OCI-LY1 (cell line): ENCODE measurements at regions not wholly inside any gene's neighbourhood (a gene's known extent, or its start where the extent isn't known, plus 50 kb on each side); places are given as distances from the start of the nearest gene placed in this dataset.

Experiments
- H2AFZ ChIP-seq: fragments of 200-600 bp; sonication (generic), shearing (Covaris generic); 2 replicates; pipeline ENCODE4 v1.6.0; 2014; ENCODE audit warnings: antibody characterized with exemption, mild to moderate bottlenecking, low read length
- H3F3A ChIP-seq: fragments of 200-600 bp; sonication (generic), shearing (Covaris generic); 2 replicates; pipeline ENCODE4 v1.6.0; 2014; ENCODE audit warnings: mild to moderate bottlenecking, antibody characterized with exemption, low read length, moderate library complexity; ENCODE audit not compliant: insufficient read depth
- H3K27ac ChIP-seq: fragments of 200-600 bp; sonication (generic); 2 replicates; pipeline ENCODE4 v1.5.1; 2014; ENCODE audit warnings: low read length, mixed run types, mild to moderate bottlenecking, low read depth; ENCODE audit not compliant: poor library complexity, severe bottlenecking
- H3K27me3 ChIP-seq: fragments of 200-600 bp; sonication (generic); 2 replicates; pipeline ENCODE4 v1.6.0; 2014; ENCODE audit warnings: antibody characterized with exemption, mild to moderate bottlenecking, low read length, moderate library complexity; ENCODE audit not compliant: insufficient read depth
- H3K36me3 ChIP-seq: fragments of 200-600 bp; sonication (generic); 2 replicates; pipeline ENCODE4 v1.6.1; 2014; ENCODE audit warnings: mild to moderate bottlenecking, antibody characterized with exemption, low read length, moderate library complexity, mixed read lengths; ENCODE audit not compliant: insufficient read depth
- H3K4me1 ChIP-seq: fragments of 200-600 bp; sonication (generic); 2 replicates; pipeline ENCODE4 v1.5.1; 2014; ENCODE audit warnings: mild to moderate bottlenecking, low read length, moderate library complexity; ENCODE audit not compliant: insufficient read depth, severe bottlenecking
- H3K4me2 ChIP-seq: fragments of 200-600 bp; sonication (generic), shearing (Covaris generic); 2 replicates; pipeline ENCODE4 v1.6.1; 2014; ENCODE audit warnings: low read length
- H3K4me3 ChIP-seq: fragments of 200-600 bp; sonication (generic); 2 replicates; pipeline ENCODE4 v1.5.1; 2014; ENCODE audit warnings: low read length, low read depth, mild to moderate bottlenecking, mixed read lengths; ENCODE audit not compliant: poor library complexity, severe bottlenecking
- H3K79me2 ChIP-seq: fragments of 200-600 bp; shearing (Covaris generic); 2 replicates; pipeline ENCODE4 v1.6.1; 2016; ENCODE audit warnings: mixed run types, low read length, mixed read lengths; ENCODE audit not compliant: insufficient read depth
- H3K9ac ChIP-seq: fragments of 200-600 bp; sonication (generic), shearing (Covaris generic); 2 replicates; pipeline ENCODE4 v1.6.1; 2014; ENCODE audit warnings: mild to moderate bottlenecking, low read length, mixed read lengths
- H3K9me2 ChIP-seq: fragments of 200-600 bp; sonication (generic), shearing (Covaris generic); 2 replicates; pipeline ENCODE4 v1.6.1; 2014; ENCODE audit warnings: low read depth, mild to moderate bottlenecking, low read length, mixed read lengths
- H3K9me3 ChIP-seq: fragments of 200-600 bp; shearing (Covaris generic); 2 replicates; pipeline ENCODE4 v1.6.1; 2014; ENCODE audit warnings: low read length, mixed read lengths
- H4K20me1 ChIP-seq: fragments of 200-600 bp; sonication (generic), shearing (Covaris generic); 2 replicates; pipeline ENCODE4 v1.6.0; 2016; ENCODE audit warnings: mild to moderate bottlenecking, low read length; ENCODE audit not compliant: insufficient read depth
- CTCF ChIP-seq: fragments of 200-600 bp; sonication (generic), shearing (Covaris generic); IDR thresholded peaks from 2 replicates; pipeline ENCODE4 v1.5.1; 2017; ENCODE audit warnings: mild to moderate bottlenecking, antibody characterized with exemption, low read length, moderate library complexity, mixed read lengths
- EZH2 ChIP-seq: fragments of 200-600 bp; sonication (generic), shearing (Covaris generic); IDR thresholded peaks from 2 replicates; pipeline ENCODE4 v1.8.0; 2017; ENCODE audit warnings: borderline replicate concordance, mixed run types, mild to moderate bottlenecking, antibody characterized with exemption, low read length, moderate library complexity, mixed read lengths

GRCh38 chr2:6183226-6183625 lies 491.0 kb downstream of the SOX11 start:
- Histone ChIP-seq H2AFZ (peak overlapping the region; percentile 66), H4K20me1 (no peaks in the 10 kb centered on the region), H3K9ac (peak overlapping the region; percentile 35; the same call in 1 of the 2 replicates), H3K4me2 (peak overlapping the region; percentile 20; the same call in 1 of the 2 replicates), H3K4me1 (peaks cover 86% of the 10 kb centered on the region), H3F3A (no peaks in the 10 kb centered on the region), H3K36me3 (no peaks in the 10 kb centered on the region), H3K27me3 (no peaks in the 10 kb centered on the region), H3K9me3 (no peaks in the 10 kb centered on the region), H3K27ac (peak overlapping the region; percentile 94), H3K79me2 (no peaks in the 10 kb centered on the region), H3K9me2 (no peaks in the 10 kb centered on the region), H3K4me3 (no peak overlapping the region)
- TF ChIP-seq EZH2 (no peak), CTCF (no peak)

GRCh38 chr2:6184532-6185292 lies 492.5 kb downstream of the SOX11 start:
- Histone ChIP-seq H3K27me3 (no peaks in the 10 kb centered on the region), H3K79me2 (no peaks in the 10 kb centered on the region), H3K9me2 (no peaks in the 10 kb centered on the region), H3K36me3 (no peaks in the 10 kb centered on the region), H2AFZ (peak overlapping the region; percentile 33; the same call in 1 of the 2 replicates), H3K27ac (peak overlapping the region; percentile 94), H4K20me1 (no peaks in the 10 kb centered on the region), H3K4me2 (peak overlapping the region; percentile 49), H3F3A (no peaks in the 10 kb centered on the region), H3K9ac (peak overlapping the region; percentile 35; the same call in 1 of the 2 replicates), H3K4me1 (peaks cover 72% of the 10 kb centered on the region), H3K9me3 (no peaks in the 10 kb centered on the region), H3K4me3 (no peak overlapping the region)
- no peak for TF ChIP-seq EZH2
- TF ChIP-seq CTCF = no peak

- H3K9me2 ChIP-seq = no peaks in the 10 kb centered on the region
- peak overlapping the region; percentile 94 for H3K27ac ChIP-seq
- H3K9ac ChIP-seq = peak overlapping the region; percentile 14; the same call in 1 of the 2 replicates
- TF ChIP-seq EZH2 (no peak), CTCF (no peak)
- H2AFZ ChIP-seq = peak overlapping the region; percentile 84
- no peaks in the 10 kb centered on the region for H3K9me3 ChIP-seq
- no peaks in the 10 kb centered on the region for H3K79me2 ChIP-seq
- H3K36me3 ChIP-seq = no peaks in the 10 kb centered on the region
- no peaks in the 10 kb centered on the region for H3F3A ChIP-seq
- H3K4me1 ChIP-seq = peaks cover 57% of the 10 kb centered on the region
- H3K4me2 ChIP-seq = peak overlapping the region; percentile 28; the same call in 1 of the 2 replicates
- no peaks in the 10 kb centered on the region for H3K27me3 ChIP-seq
- no peak overlapping the region for H3K4me3 ChIP-seq
- H4K20me1 ChIP-seq = no peaks in the 10 kb centered on the region
Observed at GRCh38 chr2:6186332-6187151, 494.4 kb downstream of the SOX11 start.
